ENCODE measurements at regions not wholly inside any gene's neighbourhood (a gene's known extent, or its start where the extent isn't known, plus 50 kb on each side); places are given as distances from the start of the nearest gene placed in this dataset.

DNA sequence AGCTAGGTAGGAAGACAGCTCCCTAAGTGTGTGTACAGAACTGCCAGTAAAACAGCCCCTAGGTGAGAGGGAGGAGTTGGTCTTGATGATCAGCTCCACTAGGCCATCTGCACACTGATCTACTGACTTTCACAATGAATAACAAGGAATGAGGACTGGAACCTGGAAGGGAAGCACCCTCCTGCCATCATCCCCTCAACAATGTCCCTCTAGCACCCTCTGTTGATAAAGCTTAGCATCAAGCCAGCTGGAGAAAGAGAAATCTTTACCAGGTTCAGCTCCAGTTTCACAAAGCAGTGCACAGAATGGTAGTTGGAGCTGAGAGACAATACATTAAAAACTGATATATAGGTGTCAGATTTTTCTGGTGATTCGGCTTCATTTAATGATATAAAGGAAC, 57.2 kb upstream of the IRAK1BP1 start:
- ATAC-seq, result peak; percentile 84
- DNase-seq, result peak in 1 of 3 donors; percentile 58
- no peak overlapping the region for H3K4me3 ChIP-seq
- H3K4me1 ChIP-seq (ENCODE audit: low read depth), result peaks cover 12% of the 10 kb centered on the region
- peaks cover under 1% of the 10 kb centered on the region for H3K9me3 ChIP-seq
- intact Hi-C loops (cut with DNase I, micrococcal nuclease), result no loop called here
- no peaks in the 10 kb centered on the region for H3K36me3 ChIP-seq (ENCODE audit: low read depth)
- TF ChIP-seq, protein P1, sequence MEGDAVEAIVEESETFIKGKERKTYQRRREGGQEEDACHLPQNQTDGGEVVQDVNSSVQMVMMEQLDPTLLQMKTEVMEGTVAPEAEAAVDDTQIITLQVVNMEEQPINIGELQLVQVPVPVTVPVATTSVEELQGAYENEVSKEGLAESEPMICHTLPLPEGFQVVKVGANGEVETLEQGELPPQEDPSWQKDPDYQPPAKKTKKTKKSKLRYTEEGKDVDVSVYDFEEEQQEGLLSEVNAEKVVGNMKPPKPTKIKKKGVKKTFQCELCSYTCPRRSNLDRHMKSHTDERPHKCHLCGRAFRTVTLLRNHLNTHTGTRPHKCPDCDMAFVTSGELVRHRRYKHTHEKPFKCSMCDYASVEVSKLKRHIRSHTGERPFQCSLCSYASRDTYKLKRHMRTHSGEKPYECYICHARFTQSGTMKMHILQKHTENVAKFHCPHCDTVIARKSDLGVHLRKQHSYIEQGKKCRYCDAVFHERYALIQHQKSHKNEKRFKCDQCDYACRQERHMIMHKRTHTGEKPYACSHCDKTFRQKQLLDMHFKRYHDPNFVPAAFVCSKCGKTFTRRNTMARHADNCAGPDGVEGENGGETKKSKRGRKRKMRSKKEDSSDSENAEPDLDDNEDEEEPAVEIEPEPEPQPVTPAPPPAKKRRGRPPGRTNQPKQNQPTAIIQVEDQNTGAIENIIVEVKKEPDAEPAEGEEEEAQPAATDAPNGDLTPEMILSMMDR (IDR thresholded peaks at IDR 0.05), result peak; percentile 21

DNA sequence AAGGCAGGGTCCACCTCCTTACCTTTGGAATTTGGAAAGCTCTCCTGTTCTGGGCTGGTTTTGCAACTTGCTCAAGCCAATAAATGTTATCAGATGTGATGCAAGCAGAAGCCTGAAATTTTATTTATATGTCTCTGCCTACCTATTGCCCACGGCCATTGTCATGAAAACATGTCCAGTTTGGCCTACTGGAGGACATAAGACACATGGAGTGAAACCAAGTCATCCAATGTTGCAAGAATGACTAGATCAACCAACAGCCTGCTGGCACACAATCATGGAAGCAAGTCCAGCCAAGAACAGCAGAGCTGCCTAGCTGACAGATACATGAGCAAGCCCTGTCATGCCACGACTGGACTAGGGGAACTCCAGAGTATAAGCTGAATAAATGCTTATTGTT, 56.7 kb upstream of the IRAK1BP1 start:
- Histone ChIP-seq H3K4me3 (no peak overlapping the region), H3K36me3 (ENCODE audit: low read depth) (no peaks in the 10 kb centered on the region), H3K9me3 (peaks cover 2% of the 10 kb centered on the region), H3K4me1 (ENCODE audit: low read depth) (peaks cover 12% of the 10 kb centered on the region)
- TF ChIP-seq, protein P1 (IDR thresholded peaks at IDR 0.05), result no peak
- intact Hi-C loops (cut with DNase I, micrococcal nuclease), result no loop called here
- DNase-seq (no peak), ATAC-seq (no peak)

Measured in mucosa of descending colon (tissue), 3 donors.